ENCODE measurements at regions not wholly inside any gene's neighbourhood (a gene's known extent, or its start where the extent isn't known, plus 50 kb on each side); places are given as distances from the start of the nearest gene placed in this dataset.

DNA sequence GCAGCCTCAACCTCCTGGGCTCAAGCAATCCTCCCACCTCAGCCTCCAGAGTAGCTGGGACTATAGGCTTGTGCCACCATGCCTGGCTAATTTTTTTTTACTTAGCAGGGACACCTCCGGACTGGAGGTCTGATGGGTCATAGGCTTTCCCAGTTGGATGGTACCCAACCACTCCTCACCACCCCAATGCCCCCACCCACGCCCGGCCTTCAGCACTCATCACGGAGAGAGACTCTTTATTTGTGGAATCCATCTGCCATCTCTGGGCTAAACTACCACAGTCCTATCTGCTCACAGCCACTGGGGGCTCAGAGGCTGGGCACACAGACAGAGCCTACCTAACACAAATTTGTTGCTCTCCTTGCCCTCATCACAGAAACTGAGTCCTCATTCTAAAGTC lies 58.3 kb upstream of the STXBP1 start:
- no peak overlapping the region for H3K27ac ChIP-seq

DNA sequence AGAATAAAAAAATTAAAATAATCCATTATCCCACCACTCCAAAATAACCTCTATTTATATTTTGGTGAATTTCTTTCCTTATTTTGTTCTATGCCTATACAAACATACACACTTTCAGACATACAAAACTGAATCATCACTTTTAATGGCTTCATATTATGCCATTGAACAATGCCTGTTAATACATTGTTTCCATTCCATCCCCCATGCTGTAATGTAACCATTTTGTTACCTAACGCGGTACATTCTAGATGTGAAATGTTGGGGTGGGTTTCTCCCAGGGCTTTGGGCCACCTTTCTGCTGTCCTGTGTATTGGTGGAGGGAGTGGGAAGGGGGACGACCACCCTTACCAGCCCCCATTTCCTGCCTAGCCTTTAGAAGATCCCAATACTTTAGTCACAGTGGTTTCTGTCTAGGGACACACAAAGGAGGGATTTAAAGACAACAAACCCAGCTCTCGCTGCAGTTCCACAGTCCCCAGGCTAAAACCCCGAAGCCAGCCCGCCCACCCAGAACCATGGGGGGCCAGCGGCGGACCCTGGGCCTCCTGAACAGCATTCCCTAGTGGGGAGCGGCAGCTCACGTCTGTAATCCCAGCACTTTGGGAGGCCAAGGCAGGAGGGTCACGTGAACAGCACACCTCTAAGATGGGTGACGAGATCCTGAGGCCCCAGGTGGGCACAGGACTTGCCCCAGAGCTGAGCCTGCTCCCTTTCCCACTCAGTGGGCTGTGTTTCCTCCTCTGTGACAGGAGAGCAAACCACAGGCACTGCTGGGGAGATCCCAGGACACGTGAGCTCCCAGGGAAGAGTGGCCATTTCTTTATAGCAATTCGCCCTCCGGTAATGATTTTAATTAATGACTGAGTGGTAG lies 56.9 kb upstream of the STXBP1 start:
- no peak overlapping the region for H3K27ac ChIP-seq
- TF ChIP-seq, protein P1, sequence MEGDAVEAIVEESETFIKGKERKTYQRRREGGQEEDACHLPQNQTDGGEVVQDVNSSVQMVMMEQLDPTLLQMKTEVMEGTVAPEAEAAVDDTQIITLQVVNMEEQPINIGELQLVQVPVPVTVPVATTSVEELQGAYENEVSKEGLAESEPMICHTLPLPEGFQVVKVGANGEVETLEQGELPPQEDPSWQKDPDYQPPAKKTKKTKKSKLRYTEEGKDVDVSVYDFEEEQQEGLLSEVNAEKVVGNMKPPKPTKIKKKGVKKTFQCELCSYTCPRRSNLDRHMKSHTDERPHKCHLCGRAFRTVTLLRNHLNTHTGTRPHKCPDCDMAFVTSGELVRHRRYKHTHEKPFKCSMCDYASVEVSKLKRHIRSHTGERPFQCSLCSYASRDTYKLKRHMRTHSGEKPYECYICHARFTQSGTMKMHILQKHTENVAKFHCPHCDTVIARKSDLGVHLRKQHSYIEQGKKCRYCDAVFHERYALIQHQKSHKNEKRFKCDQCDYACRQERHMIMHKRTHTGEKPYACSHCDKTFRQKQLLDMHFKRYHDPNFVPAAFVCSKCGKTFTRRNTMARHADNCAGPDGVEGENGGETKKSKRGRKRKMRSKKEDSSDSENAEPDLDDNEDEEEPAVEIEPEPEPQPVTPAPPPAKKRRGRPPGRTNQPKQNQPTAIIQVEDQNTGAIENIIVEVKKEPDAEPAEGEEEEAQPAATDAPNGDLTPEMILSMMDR (conservative IDR thresholded peaks at IDR 0.05), result no peak

More for the DNA sequence above, 58.3 kb upstream of the STXBP1 start:
- TF ChIP-seq, protein P1 (conservative IDR thresholded peaks at IDR 0.05), result no peak

DNA sequence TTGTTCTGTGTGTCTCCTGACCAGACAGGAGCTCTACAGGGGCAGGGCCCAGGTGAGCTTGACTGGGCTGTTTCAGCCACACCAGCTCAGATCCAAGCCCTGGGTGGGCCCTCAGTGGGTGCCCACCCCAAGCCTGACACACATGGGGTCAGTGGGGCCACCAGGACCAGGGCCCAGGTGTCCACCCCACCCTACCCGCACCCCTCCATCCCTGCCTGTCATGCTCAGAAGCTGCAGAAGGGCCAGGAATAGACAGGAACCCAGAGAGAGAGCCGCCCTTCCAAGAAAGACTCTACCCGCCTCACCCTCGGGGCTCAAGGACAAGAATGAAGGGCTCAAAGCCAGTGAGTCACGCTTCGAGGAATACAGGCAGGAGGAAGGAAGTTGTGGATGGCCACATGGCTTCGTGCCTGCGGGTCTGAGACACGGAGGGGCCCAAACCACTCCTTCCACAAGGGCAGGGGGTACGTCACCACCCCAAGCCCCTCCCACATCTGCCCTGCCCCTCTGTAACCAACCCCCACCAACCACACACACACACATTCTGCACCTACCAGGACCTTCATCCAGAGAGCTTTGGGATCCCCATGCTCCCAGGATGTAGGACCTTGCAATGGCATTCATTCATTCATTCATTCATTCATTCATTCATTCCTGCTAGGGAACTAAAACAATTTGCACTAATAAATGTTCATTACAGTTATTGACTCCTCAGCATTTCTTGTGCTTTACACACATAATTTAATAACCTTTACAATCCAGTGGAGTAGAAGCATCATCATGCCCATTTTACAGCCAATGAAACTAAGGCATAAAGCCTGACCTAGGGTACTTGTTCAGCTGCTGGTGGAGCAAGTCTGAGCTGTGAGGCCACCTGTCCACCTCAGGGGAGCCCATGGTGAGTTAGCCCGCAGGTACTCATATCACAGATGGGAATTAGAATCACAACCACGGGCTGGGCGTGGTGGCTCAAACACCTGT lies 55.9 kb upstream of the STXBP1 start:
- TF ChIP-seq, protein P1 (conservative IDR thresholded peaks at IDR 0.05), result no peak
- no peak overlapping the region for H3K27ac ChIP-seq

DNA sequence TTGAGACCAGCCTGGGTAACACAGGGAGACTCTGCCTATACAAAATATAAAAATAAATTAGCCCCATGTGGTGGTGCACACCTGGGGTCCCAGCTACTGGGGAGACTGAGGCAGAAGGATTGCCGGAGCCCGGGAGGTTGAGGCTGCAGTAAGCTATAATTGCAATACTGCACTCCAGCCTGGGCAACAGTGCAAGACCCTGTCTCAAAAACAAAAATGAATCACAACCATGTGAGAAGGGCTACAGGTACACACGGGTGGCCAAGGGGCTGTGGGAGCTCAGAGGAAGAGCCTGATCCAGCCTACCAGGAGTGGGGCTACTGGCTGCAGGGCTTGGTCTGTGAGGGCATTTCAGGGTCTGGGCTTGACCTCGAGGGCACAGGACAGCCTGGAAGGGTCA lies 55.2 kb upstream of the STXBP1 start:
- TF ChIP-seq, protein P1 (conservative IDR thresholded peaks at IDR 0.05), result no peak
- no peak overlapping the region for H3K27ac ChIP-seq

DNA sequence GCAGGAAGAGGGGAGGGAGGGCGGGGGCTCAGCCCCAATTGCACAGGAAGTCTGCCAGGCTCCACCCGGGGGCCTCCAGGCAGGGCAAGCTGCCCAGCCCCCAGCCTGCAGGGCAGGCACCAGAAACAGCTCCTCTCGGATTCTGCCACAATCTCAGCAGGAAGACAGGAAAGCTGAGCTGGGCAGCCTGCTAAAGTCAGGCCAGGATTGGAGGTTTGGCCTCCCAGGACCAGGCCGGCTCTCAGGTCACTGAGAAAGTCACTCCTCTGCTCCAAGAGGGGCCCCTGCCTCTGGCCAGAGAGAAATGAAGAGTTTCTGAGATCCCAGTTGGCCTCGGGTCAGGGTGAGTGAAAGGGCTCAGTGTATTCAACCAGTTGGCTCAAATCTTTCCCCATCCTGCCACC lies 54.6 kb upstream of the STXBP1 start:
- H3K27ac ChIP-seq, result no peak overlapping the region; the same call in 1 of the 2 replicates
- TF ChIP-seq, protein P1 (conservative IDR thresholded peaks at IDR 0.05), result no peak

DNA sequence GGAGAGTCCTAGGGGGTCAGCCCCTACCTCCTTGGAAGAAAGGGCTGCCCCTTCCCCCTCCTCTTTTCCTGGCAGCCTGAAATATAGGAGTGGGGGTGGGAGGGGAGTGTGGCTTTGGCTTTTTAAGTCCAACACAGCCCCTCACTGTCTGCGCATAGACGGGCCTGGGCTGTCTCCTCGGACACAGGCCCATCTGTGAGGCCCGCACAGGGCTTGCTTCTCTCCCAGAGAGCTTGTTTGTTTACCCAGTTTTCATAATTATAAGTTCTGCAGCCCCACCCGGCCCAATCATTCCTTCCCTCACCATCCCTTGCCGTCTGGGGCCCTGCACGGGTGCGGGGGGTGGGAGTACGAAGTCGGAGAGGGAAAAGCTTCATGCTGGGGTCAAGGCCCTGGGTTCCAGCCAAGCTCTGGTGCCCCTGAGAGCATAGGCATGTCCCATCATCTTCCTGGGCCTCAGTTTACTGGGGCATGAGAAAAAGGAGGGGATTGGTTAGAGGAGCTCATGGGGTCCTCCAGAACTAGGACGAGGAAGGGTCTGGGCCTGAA lies 54.0 kb upstream of the STXBP1 start:
- H3K27ac ChIP-seq, result no peak overlapping the region; the same call in 1 of the 2 replicates
- TF ChIP-seq, protein P1 (conservative IDR thresholded peaks at IDR 0.05), result no peak

Measured in VCaP (cell line).